NCI-H2196 (cell line): ENCODE measurements at regions not wholly inside any gene's neighbourhood (a gene's known extent, or its start where the extent isn't known, plus 50 kb on each side); places are given as distances from the start of the nearest gene placed in this dataset.

ENCODE experiments used
- DNase-seq: peaks from one replicate; lab custom pipeline; 2025; ENCODE audit not compliant: unreplicated experiment; lab: John Stamatoyannopoulos, UW

- no peak for DNase-seq
These were observed 296.9 kb upstream of the NECTIN3 start for GRCh38 chr3:110774496-110775265.

GRCh38 chr3:110779581-110779980 is 292.0 kb upstream of the NECTIN3 start:
- DNase-seq: no peak

GRCh38 chr3:110783541-110783940 is 288.1 kb upstream of the NECTIN3 start:
- no peak for DNase-seq

DNA sequence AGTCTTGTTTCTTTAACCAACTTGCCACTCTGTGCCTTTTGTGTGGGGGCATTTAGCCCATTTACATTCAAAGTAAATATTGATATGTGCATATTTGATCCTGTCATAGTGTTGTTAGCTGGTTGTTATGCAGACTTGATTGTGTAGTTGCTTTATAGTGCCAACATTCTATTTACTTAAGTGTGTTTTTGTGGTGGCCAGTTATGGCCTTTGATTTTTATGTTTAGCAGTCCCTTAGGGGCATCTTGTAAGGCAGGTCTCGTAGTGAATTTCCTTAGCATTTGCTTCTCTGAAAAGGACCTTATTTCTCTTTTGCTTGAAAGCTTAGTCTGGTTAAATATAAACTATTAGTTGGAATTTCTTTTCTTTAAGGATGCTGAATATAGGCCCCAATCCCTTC is 282.8 kb upstream of the NECTIN3 start:
- DNase-seq: no peak

DNA sequence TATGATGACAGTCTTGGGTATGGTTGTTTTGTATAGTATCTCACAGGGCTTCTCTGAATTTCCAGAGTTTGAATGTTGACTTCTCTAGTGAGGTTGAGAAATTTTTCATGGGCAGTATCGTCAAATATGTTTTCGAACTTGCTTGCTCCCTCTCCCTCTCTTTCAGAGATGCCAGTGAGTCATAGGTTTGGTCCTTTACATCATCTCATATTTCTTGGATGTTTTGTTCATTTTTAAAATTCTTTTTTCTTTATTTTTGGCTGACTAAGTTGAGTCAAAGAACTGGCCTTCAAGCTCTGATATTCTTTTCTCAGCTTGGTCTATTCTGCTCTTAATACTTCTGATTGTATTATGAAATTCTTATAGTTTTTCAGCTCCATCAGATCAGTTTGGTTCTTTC is 282.3 kb upstream of the NECTIN3 start:
- no peak for DNase-seq

- DNase-seq: no peak
These were observed 281.0 kb upstream of the NECTIN3 start for GRCh38 chr3:110790631-110791030.

DNA sequence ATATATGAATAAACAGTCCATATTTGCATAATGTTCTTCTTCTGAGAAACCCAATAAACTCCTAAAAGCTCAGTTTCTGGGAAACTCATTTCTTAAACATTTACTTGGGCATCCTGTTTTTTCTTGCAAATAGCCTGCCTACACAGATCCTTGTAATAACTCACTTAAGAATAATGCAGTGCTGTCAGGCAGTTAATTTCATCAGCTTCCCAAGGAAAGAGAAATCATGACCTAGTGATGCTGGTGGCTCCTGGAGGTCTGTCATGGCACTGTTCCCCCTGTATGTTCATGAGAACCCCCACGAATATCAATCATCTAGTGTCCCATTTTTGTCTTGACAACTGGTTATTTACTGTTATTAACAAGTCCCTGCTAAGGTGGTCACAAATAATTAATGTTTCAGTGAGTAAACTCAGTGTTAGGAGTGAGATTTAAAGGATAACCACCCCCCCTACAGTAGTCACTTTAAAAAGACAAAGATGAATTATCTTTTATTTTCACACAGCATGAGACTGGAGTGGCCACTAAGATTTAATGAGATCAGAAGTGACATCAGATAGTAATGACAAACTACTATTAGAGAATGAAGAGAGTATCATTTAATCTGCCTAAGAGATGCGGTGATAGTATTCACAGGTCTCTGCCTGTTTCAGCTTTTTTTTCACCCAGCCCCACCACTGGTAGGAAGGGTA is 279.5 kb upstream of the NECTIN3 start:
- no peak for DNase-seq

GRCh38 chr3:110793611-110794010 is 278.0 kb upstream of the NECTIN3 start:
- no peak for DNase-seq

DNA sequence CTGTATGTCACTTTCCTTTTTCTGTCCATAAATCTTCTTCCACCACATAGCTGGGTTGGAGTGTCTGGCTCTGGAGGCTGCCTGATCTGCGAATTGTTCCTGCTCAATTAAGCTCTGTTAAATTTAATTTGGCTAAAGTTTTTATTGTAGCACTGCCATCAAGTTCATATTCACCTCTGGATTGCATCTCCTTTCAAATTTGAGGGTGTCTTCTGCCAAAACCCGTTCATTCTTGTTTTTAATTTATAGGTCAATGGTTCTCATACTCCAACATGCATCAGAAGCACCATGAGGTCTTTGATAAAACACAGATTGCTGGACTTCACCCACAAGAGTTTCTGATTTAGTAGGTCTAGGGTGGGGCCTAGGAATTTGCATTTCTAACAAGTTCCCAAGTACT is 276.5 kb upstream of the NECTIN3 start:
- no peak for DNase-seq

GRCh38 chr3:110799271-110799670 is 272.3 kb upstream of the NECTIN3 start:
- DNase-seq: no peak

- DNase-seq: no peak
These were observed 266.8 kb upstream of the NECTIN3 start for GRCh38 chr3:110804856-110805255.

- DNase-seq: no peak
These were observed 264.7 kb upstream of the NECTIN3 start for GRCh38 chr3:110806924-110807323.

DNA sequence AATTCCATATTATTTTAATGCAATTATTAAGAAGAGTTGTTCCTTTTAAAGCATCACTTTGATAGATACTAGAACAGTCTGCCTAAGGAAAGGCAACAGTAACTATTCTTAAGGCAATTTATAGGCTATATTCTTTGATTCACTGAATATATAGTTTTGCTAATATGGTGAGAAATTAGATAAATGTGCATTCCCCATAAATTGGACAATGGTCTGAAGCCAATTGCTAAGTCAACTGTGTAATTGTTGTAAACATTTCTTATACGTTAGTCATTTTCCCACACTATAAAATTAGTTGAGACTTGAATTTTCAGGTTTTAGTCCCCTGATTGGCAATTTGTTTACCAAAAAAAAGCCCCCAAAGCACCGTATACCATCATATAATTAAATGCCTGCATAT is 263.0 kb upstream of the NECTIN3 start:
- DNase-seq: no peak

- DNase-seq: no peak
These were observed 261.3 kb upstream of the NECTIN3 start for GRCh38 chr3:110810356-110810755.

- DNase-seq: no peak
These were observed 260.6 kb upstream of the NECTIN3 start for GRCh38 chr3:110811050-110811449.

DNA sequence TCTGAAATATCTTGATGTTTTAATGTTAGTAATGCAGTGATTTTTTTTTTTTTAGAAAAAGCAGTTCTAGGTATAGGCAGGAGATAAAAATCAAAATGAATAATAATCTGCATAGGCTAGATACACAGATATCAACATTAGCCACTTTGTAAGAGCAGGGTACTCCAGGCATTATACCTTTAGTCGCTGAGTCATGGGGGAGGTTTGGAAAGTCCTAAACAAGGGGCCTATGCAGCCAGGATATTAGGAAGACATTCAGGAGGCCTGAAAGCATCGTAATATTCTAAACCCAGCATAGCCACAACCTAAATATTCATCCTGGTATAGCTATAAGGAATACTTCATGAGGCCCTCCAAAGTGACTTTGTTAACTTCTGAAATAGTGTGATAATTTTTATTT is 258.1 kb upstream of the NECTIN3 start:
- no peak for DNase-seq

GRCh38 chr3:110814170-110815007 is 257.2 kb upstream of the NECTIN3 start:
- no peak for DNase-seq

- DNase-seq: no peak
These were observed 256.5 kb upstream of the NECTIN3 start for GRCh38 chr3:110815008-110815583.

GRCh38 chr3:110816008-110816407 is 255.6 kb upstream of the NECTIN3 start:
- DNase-seq: no peak

DNA sequence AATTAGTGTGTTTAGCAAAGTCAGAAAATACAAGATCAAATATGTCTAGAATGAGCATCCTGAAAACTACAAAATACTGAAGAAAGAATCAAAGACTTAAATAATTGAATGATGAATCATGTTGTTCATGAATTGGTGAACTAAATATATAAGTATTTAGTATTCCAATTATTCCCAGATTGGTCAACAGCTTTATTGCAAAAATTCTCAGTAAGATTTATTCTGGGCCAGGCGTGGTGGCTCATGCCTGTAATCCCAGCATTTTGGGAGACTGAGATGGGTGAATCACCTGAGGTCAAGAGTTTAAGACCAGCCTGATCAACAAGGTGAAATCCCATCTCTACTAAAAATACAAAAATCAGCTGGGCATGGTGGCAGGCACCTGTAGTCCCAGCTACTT is 250.0 kb upstream of the NECTIN3 start:
- no peak for DNase-seq

- DNase-seq: no peak
These were observed 248.6 kb upstream of the NECTIN3 start for GRCh38 chr3:110822971-110823370.
